HCT116 (cell line): ENCODE measurements at regions not wholly inside any gene's neighbourhood (a gene's known extent, or its start where the extent isn't known, plus 50 kb on each side); places are given as distances from the start of the nearest gene placed in this dataset.

Experiments
- EZH2 ChIP-seq: fragments of 200-600 bp; sonication (generic); IDR thresholded peaks from 2 replicates; pipeline ENCODE4 v1.6.1; 2017; ENCODE audit warnings: antibody characterized with exemption, mixed run types
- EZH2phosphoT487 ChIP-seq: fragments of 200-600 bp; IDR thresholded peaks from 2 replicates; pipeline ENCODE4 v1.6.1; 2018; ENCODE audit warnings: antibody characterized with exemption, borderline replicate concordance
- POLR2A ChIP-seq: IDR thresholded peaks from 2 replicates; pipeline ENCODE4 v1.7.0; 2011; ENCODE audit warnings: borderline replicate concordance; ENCODE audit not compliant: insufficient read depth, insufficient read length; ENCODE audit errors: extremely low read depth
- POLR2AphosphoS5 ChIP-seq: IDR thresholded peaks from 2 replicates; pipeline ENCODE4 v1.6.1; 2011; ENCODE audit warnings: mild to moderate bottlenecking, low read depth, low read length, moderate library complexity
- SIN3A ChIP-seq: IDR thresholded peaks from 2 replicates; pipeline ENCODE4 v1.6.1; 2012; ENCODE audit warnings: low read depth
- TF ChIP-seq, protein P1 (sequence below): IDR thresholded peaks from 2 replicates; pipeline ENCODE4 v1.6.1; 2012; ENCODE audit warnings: low read depth
- TF ChIP-seq, protein P2 (sequence below), 3 experiments: fragments of 200-600 bp in 1 of 3; sonication (generic) in 1 of 3; IDR thresholded peaks in 2 of 3; conservative IDR thresholded peaks in 1 of 3; 2 replicates each; pipeline ENCODE4 v1.5.1; 2012 to 2017; ENCODE audit warnings: low read depth in 2 of 3, low read length in 2 of 3, antibody characterized with exemption in 1 of 3, borderline replicate concordance in 1 of 3, control low read depth in 1 of 3, mild to moderate bottlenecking in 1 of 3, mixed read lengths in 1 of 3, mixed run types in 1 of 3, moderate library complexity in 1 of 3; ENCODE audit not compliant: insufficient read depth in 1 of 3
- TF ChIP-seq, protein P3 (sequence below): IDR thresholded peaks from 2 replicates; pipeline ENCODE4 v1.6.1; 2012
- TF ChIP-seq, protein P4 (sequence below): IDR thresholded peaks from 2 replicates; pipeline ENCODE4 v1.6.1; 2012

DNA sequence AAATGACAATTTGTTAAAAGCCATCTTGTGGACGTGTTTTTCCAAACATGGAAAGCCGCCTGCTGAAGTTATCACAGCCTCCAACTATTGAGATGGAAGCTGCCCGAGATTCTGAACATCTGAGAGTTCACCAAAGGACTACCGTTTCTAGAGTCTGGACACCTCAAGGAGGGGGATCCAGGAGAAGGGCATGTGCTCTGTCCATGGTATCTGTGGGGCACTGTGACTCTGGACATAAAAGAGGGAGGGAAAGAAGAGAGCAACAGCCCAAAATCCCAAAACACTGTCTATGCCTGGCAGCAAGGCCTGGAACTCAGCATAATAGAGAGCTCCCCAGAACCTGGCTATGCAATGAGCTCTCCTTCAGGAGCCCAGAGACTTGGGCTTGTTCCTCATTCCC, 319.9 kb downstream of the EN1 start:
- TF ChIP-seq POLR2A (no peak), EZH2 (no peak), POLR2AphosphoS5 (no peak), EZH2phosphoT487 (no peak), SIN3A (no peak)
- TF ChIP-seq, protein P1, sequence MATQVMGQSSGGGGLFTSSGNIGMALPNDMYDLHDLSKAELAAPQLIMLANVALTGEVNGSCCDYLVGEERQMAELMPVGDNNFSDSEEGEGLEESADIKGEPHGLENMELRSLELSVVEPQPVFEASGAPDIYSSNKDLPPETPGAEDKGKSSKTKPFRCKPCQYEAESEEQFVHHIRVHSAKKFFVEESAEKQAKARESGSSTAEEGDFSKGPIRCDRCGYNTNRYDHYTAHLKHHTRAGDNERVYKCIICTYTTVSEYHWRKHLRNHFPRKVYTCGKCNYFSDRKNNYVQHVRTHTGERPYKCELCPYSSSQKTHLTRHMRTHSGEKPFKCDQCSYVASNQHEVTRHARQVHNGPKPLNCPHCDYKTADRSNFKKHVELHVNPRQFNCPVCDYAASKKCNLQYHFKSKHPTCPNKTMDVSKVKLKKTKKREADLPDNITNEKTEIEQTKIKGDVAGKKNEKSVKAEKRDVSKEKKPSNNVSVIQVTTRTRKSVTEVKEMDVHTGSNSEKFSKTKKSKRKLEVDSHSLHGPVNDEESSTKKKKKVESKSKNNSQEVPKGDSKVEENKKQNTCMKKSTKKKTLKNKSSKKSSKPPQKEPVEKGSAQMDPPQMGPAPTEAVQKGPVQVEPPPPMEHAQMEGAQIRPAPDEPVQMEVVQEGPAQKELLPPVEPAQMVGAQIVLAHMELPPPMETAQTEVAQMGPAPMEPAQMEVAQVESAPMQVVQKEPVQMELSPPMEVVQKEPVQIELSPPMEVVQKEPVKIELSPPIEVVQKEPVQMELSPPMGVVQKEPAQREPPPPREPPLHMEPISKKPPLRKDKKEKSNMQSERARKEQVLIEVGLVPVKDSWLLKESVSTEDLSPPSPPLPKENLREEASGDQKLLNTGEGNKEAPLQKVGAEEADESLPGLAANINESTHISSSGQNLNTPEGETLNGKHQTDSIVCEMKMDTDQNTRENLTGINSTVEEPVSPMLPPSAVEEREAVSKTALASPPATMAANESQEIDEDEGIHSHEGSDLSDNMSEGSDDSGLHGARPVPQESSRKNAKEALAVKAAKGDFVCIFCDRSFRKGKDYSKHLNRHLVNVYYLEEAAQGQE: peak; percentile 55
- TF ChIP-seq, protein P2, sequence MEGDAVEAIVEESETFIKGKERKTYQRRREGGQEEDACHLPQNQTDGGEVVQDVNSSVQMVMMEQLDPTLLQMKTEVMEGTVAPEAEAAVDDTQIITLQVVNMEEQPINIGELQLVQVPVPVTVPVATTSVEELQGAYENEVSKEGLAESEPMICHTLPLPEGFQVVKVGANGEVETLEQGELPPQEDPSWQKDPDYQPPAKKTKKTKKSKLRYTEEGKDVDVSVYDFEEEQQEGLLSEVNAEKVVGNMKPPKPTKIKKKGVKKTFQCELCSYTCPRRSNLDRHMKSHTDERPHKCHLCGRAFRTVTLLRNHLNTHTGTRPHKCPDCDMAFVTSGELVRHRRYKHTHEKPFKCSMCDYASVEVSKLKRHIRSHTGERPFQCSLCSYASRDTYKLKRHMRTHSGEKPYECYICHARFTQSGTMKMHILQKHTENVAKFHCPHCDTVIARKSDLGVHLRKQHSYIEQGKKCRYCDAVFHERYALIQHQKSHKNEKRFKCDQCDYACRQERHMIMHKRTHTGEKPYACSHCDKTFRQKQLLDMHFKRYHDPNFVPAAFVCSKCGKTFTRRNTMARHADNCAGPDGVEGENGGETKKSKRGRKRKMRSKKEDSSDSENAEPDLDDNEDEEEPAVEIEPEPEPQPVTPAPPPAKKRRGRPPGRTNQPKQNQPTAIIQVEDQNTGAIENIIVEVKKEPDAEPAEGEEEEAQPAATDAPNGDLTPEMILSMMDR (IDR thresholded peaks at IDR 0.05 in 2 of 3, conservative IDR thresholded peaks at IDR 0.05 in 1 of 3; ENCODE audit: borderline replicate concordance in 1 of 3, insufficient read depth in 1 of 3, low read depth in 2 of 3, low read length in 2 of 3): no peak
- TF ChIP-seq, protein P3, sequence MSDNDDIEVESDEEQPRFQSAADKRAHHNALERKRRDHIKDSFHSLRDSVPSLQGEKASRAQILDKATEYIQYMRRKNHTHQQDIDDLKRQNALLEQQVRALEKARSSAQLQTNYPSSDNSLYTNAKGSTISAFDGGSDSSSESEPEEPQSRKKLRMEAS: no peak
- TF ChIP-seq, protein P4, sequence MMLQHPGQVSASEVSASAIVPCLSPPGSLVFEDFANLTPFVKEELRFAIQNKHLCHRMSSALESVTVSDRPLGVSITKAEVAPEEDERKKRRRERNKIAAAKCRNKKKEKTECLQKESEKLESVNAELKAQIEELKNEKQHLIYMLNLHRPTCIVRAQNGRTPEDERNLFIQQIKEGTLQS: no peak
